HEK293T (cell line): ENCODE measurements at regions not wholly inside any gene's neighbourhood (a gene's known extent, or its start where the extent isn't known, plus 50 kb on each side); places are given as distances from the start of the nearest gene placed in this dataset.

Experiments used
- CTCF ChIA-PET: fragments of 350-600 bp; formaldehyde crosslinking; extraction: SDS; loops from one replicate; lab custom pipeline; 2021; ENCODE audit warnings: antibody characterized with exemption, inconsistent platforms; lab: Yijun Ruan, JAX
- POLR2A ChIA-PET: fragments of 350-600 bp; formaldehyde crosslinking; extraction: SDS; loops from one replicate; lab custom pipeline; 2020; ENCODE audit warnings: antibody characterized with exemption, inconsistent platforms; lab: Yijun Ruan, JAX
- DNase-seq: peaks from one replicate; pipeline ENCODE4 v3.0.0; 2012; ENCODE audit warnings: mixed read lengths; ENCODE audit errors: extremely low spot score
- ARNT ChIP-seq: fragments of 450-650 bp; IDR thresholded peaks from 2 replicates; pipeline ENCODE4 v1.6.1; 2017; ENCODE audit warnings: mild to moderate bottlenecking
- BHLHE40 ChIP-seq: fragments of 450-650 bp; IDR thresholded peaks from 2 replicates; pipeline ENCODE4 v1.6.1; 2016; ENCODE audit warnings: mild to moderate bottlenecking, moderate library complexity, borderline replicate concordance
- CTBP1 ChIP-seq: fragments of 450-650 bp; IDR thresholded peaks from 2 replicates; pipeline ENCODE4 v1.6.1; 2016; ENCODE audit warnings: borderline replicate concordance
- FOXA1 ChIP-seq: fragments of 450-650 bp; IDR thresholded peaks from 2 replicates; pipeline ENCODE4 v1.6.1; 2016; ENCODE audit warnings: mild to moderate bottlenecking
- FOXK2 ChIP-seq: fragments of 450-650 bp; IDR thresholded peaks from 2 replicates; pipeline ENCODE4 v1.6.1; 2016; ENCODE audit warnings: mild to moderate bottlenecking
- FOXM1 ChIP-seq: fragments of 450-650 bp; IDR thresholded peaks from 2 replicates; pipeline ENCODE4 v1.6.1; 2017; ENCODE audit warnings: mild to moderate bottlenecking, borderline replicate concordance
- HDGF ChIP-seq: fragments of 450-650 bp; IDR thresholded peaks from 2 replicates; pipeline ENCODE4 v1.6.1; 2017; ENCODE audit warnings: antibody characterized with exemption, borderline replicate concordance
- L3MBTL2 ChIP-seq: fragments of 450-650 bp; conservative IDR thresholded peaks from 2 replicates; pipeline ENCODE4 v1.6.1; 2016; ENCODE audit warnings: mild to moderate bottlenecking
- LEF1 ChIP-seq: fragments of 450-650 bp; IDR thresholded peaks from 2 replicates; pipeline ENCODE4 v1.6.1; 2017; ENCODE audit warnings: mild to moderate bottlenecking, borderline replicate concordance
- NFRKB ChIP-seq: fragments of 450-650 bp; IDR thresholded peaks from 2 replicates; pipeline ENCODE4 v1.6.1; 2016; ENCODE audit warnings: mild to moderate bottlenecking, moderate library complexity
- PKNOX1 ChIP-seq: fragments of 450-650 bp; IDR thresholded peaks from 2 replicates; pipeline ENCODE4 v1.6.1; 2016
- SP1 ChIP-seq: fragments of 450-650 bp; IDR thresholded peaks from 2 replicates; pipeline ENCODE4 v1.6.1; 2017
- SUZ12 ChIP-seq: fragments of 450-650 bp; IDR thresholded peaks from 2 replicates; pipeline ENCODE4 v1.6.1; 2016; ENCODE audit warnings: mild to moderate bottlenecking
- TARDBP ChIP-seq: fragments of 450-650 bp; IDR thresholded peaks from 2 replicates; pipeline ENCODE4 v1.6.1; 2016
- ZNF384 ChIP-seq: fragments of 450-650 bp; IDR thresholded peaks from 2 replicates; pipeline ENCODE4 v1.6.1; 2016

GRCh38 chr13:111443981-111444380, 123.5 kb downstream of the TEX29 start:
- no peak for DNase-seq
- CTCF ChIA-PET: no interaction called here
- POLR2A ChIA-PET: no interaction called here
- TF ChIP-seq SUZ12: no peak
- TF ChIP-seq HDGF: no peak
- TF ChIP-seq NFRKB: no peak
- no peak for TF ChIP-seq TARDBP

- TF ChIP-seq HDGF (no peak), ARNT (no peak), L3MBTL2 (no peak), PKNOX1 (no peak)
- ChIA-PET CTCF (no interaction called here), POLR2A (no interaction called here)
- DNase-seq: no peak
These were observed 128.1 kb downstream of the TEX29 start for GRCh38 chr13:111448504-111448903.

- ChIA-PET CTCF (no interaction called here), POLR2A (no interaction called here)
- no peak for TF ChIP-seq ZNF384
- no peak for TF ChIP-seq ARNT
- TF ChIP-seq SP1: no peak
- DNase-seq: no peak
These were observed 128.6 kb downstream of the TEX29 start for GRCh38 chr13:111449041-111449440.

DNA sequence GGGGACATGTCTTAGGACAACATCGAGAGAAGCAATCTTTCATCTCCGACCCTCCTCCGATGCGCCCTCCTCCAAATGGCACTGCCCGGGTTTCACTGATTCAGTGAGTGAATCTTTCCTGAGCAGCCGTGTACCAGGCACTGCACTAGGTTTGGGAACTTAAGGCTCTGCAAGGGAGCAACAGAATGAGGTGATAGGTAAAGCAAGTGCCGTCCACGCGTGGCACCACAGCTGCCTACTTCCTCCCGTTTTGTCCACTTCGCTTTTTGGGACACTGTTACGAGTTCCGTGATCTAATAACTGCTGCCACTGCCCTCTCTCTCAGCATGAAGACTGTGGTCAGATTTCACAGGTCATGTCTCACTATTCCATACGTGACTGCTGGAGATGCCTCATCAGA, 131.0 kb downstream of the TEX29 start:
- TF ChIP-seq FOXM1 (no peak), LEF1 (no peak), ZNF384 (no peak), ARNT (no peak), SUZ12 (no peak), FOXK2 (no peak), NFRKB (no peak), FOXA1 (no peak)
- CTCF ChIA-PET: no interaction called here
- POLR2A ChIA-PET: no interaction called here
- DNase-seq: no peak

DNA sequence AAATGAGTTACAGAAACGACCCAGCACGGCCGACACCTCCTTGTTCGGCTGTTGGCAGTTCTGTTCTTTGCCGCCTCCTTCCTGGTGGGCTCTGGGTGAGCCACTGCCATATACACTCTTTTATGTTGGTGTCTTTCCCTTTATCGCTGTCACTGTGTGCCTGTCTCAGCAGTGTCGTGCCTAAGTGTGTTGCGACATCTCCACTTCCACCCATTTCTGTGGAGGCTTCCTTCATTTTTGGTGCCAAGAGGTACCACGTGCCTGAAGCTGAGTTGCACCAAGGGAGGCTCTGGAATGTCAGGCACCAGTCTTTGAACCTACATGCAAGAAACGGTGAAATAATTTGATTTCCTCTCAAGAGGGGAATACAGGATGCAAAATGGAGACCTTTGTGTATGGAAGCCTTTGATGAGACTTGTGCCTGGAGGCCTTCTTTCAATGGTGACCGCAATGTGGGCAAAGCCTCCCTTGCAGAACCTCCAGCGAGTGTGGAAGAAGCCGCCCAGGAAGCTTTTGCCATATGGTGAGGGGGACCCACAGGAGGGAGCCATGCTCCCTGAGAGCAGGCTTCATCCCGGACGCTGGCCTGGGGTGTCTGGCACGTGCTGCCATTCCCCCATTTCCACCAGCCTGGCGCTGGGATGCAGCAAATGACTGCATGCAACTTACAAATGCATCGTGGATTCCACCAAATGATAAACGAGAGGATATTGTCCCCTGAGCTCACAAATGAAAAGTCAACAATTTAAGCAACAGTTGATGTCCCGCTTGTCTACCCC, 136.2 kb downstream of the TEX29 start:
- CTCF ChIA-PET: no interaction called here
- no peak for DNase-seq
- POLR2A ChIA-PET: no interaction called here
- no peak for TF ChIP-seq TARDBP
- no peak for TF ChIP-seq NFRKB
- no peak for TF ChIP-seq BHLHE40
- no peak for TF ChIP-seq ZNF384
- no peak for TF ChIP-seq FOXK2

DNA sequence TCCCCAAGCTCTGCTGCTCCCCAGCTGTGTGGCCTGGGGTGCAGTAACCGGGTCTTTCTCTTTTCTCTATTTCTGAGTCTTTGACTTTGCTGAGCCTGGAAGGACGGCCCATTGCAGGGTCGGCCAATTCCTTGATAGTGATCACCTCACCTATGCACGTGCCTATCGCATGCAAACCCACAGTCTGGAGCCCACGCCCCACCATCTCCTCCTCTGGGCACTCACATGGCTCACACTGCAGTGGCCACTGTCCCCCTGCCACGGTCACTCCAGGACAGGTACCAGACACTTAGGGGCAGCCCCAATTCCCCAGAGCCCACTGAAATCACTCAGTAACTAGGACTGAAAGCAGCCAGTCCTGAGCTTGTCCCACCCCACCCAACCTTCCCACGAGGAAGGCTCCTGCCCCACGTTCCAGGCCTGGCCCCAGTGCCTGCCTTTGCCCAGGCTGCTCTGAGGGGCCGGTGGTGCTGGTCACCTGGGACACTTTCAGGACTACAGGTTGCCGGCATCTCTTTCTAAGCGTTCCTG, 137.6 kb downstream of the TEX29 start:
- TF ChIP-seq FOXM1 (no peak), FOXK2 (no peak), ARNT (no peak), PKNOX1 (no peak), FOXA1 (no peak)
- DNase-seq: no peak
- CTCF ChIA-PET: no interaction called here
- POLR2A ChIA-PET: no interaction called here

GRCh38 chr13:111458739-111459138, 138.3 kb downstream of the TEX29 start:
- ChIA-PET POLR2A (no interaction called here), CTCF (interaction anchor here (0.7 kb wide), 1 partner anchor 56 kb away, joined by 5 read pairs; no protein-coding TSS in a partner anchor)
- TF ChIP-seq L3MBTL2 (no peak), FOXK2 (no peak), FOXA1 (no peak), TARDBP (no peak), SP1 (no peak), SUZ12 (no peak), CTBP1 (no peak), ARNT (no peak), PKNOX1 (no peak), ZNF384 (no peak), FOXM1 (no peak)
- no peak for DNase-seq
